ENCODE measurements at regions not wholly inside any gene's neighbourhood (a gene's known extent, or its start where the extent isn't known, plus 50 kb on each side); places are given as distances from the start of the nearest gene placed in this dataset.
"Not testable (repeated sequence)": the region's sequence is repeated elsewhere in the genome, so short reads cannot be mapped to it uniquely, and the experiment has no call there.

- TF ChIP-seq, protein P1, sequence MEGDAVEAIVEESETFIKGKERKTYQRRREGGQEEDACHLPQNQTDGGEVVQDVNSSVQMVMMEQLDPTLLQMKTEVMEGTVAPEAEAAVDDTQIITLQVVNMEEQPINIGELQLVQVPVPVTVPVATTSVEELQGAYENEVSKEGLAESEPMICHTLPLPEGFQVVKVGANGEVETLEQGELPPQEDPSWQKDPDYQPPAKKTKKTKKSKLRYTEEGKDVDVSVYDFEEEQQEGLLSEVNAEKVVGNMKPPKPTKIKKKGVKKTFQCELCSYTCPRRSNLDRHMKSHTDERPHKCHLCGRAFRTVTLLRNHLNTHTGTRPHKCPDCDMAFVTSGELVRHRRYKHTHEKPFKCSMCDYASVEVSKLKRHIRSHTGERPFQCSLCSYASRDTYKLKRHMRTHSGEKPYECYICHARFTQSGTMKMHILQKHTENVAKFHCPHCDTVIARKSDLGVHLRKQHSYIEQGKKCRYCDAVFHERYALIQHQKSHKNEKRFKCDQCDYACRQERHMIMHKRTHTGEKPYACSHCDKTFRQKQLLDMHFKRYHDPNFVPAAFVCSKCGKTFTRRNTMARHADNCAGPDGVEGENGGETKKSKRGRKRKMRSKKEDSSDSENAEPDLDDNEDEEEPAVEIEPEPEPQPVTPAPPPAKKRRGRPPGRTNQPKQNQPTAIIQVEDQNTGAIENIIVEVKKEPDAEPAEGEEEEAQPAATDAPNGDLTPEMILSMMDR (IDR thresholded peaks at IDR 0.05; ENCODE audit: extremely low read depth, missing control alignments): no peak
- DNase-seq (ENCODE audit: low spot score): no peak
Observed at GRCh38 chr3:127493924-127494646, 96.4 kb downstream of the TPRA1 start.

- no peak for DNase-seq (ENCODE audit: low spot score)
- TF ChIP-seq, protein P1 (IDR thresholded peaks at IDR 0.05; ENCODE audit: extremely low read depth, missing control alignments): no peak
Observed at GRCh38 chr3:127492426-127492825, 98.1 kb downstream of the TPRA1 start.

DNA sequence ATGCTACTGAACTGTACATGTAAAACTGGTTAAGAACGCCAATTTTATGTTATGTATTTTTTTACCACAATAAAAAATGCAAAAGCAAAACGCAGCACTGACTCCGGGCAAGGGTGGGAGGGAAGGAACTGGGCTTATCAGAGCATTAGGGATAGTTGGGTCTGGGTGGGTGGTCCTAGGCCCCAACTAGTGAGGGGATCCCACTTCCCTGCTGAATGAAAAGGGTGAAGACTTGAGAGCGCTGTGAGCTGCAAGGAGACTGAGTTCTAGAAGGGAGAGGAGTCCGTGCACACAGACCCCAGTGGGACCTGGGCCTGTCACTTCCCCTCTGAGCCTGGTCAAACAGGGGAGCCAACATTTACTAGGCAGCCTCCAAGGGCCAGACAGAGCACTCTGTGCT lies 98.6 kb downstream of the TPRA1 start:
- TF ChIP-seq, protein P1 (IDR thresholded peaks at IDR 0.05; ENCODE audit: extremely low read depth, missing control alignments): no peak
- no peak for DNase-seq (ENCODE audit: low spot score)

GRCh38 chr3:127491323-127491722 lies 99.2 kb downstream of the TPRA1 start:
- DNase-seq (ENCODE audit: low spot score): no peak
- TF ChIP-seq, protein P1 (IDR thresholded peaks at IDR 0.05; ENCODE audit: extremely low read depth, missing control alignments): no peak

GRCh38 chr3:127491024-127491305 lies 99.6 kb downstream of the TPRA1 start:
- DNase-seq (ENCODE audit: low spot score): not testable (repeated sequence)

DNA sequence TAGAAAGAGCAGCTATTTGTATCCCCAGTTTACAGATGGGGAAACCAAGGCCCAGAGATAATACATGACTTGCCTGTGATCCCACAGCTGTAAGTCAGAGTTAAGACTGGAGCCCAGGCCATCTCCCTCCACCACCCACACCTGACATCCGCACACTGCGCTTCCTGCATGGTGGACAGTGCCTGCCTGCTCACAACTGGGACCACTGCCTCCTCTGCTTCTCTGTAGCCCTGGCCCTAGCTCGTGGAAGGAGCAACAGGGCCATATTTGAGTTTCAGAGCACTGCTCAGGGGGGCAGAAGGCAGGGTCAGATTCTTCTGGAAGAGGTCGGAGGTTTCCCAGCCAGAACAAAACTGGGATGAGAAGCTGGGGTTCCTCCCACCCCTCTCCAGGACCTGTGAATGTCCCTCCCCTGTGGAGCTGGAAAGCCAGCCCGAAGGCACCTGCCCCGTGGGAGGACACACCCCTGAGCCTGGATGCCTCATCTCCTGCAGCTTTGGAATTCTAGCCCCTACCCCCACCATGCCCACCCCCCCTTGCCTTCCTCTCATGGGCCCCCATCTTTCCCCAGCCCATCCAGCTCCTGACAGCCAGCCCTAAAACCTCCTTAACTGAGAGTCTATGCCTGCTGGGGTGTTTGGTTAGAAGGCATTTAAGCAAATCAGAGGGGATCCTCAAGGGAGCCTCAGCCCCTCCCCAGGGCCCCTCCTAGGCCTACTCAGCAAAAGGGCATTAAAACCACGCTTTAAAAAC lies 100.1 kb downstream of the TPRA1 start:
- TF ChIP-seq, protein P1 (IDR thresholded peaks at IDR 0.05; ENCODE audit: extremely low read depth, missing control alignments): no peak
- no peak for DNase-seq (ENCODE audit: low spot score)

DNA sequence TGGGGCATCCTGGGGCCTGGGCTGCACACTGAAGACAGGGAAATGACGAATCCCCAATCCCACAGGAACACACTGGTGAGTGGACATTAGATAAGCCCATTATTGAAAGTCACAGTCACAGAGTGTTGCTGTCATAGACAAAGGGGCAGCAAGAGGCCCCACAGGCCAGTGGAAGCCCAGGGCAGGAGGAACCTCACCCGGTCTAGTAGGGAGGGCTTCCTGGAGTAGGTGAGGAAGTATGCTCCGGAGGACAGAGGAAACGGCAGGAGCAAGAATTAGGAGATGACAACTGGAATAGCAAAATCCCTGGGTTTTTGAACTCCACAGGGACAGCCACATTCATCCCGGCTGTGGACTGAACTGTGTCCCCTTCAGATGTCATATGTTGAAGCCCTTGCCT lies 101.2 kb downstream of the TPRA1 start:
- DNase-seq (ENCODE audit: low spot score): no peak
- TF ChIP-seq, protein P1 (IDR thresholded peaks at IDR 0.05; ENCODE audit: extremely low read depth, missing control alignments): no peak

GRCh38 chr3:127488740-127489139 lies 101.8 kb downstream of the TPRA1 start:
- TF ChIP-seq, protein P1 (IDR thresholded peaks at IDR 0.05; ENCODE audit: extremely low read depth, missing control alignments): no peak
- no peak for DNase-seq (ENCODE audit: low spot score)

All from GM20000 (cell line).